ENCODE measurements at regions not wholly inside any gene's neighbourhood (a gene's known extent, or its start where the extent isn't known, plus 50 kb on each side); places are given as distances from the start of the nearest gene placed in this dataset.
"Not testable (repeated sequence)": the region's sequence is repeated elsewhere in the genome, so short reads cannot be mapped to it uniquely, and the experiment has no call there.

GRCh38 chr5:125061726-125062125 is 315.3 kb upstream of the ZNF608 start:
- no peak overlapping the region for H3K4me3 ChIP-seq (ENCODE audit: low read depth, low read length)

GRCh38 chr5:125064621-125065438 is 318.4 kb upstream of the ZNF608 start:
- H3K4me3 ChIP-seq (ENCODE audit: low read depth, low read length): no peak overlapping the region

- H3K4me3 ChIP-seq (ENCODE audit: low read depth, low read length): no peak overlapping the region
These were observed 319.3 kb upstream of the ZNF608 start for GRCh38 chr5:125065741-125066140.

- H3K4me3 ChIP-seq (ENCODE audit: low read depth, low read length): no peak overlapping the region
These were observed 324.5 kb upstream of the ZNF608 start for GRCh38 chr5:125070961-125071360.

- no peak overlapping the region for H3K4me3 ChIP-seq (ENCODE audit: low read depth, low read length)
These were observed 326.7 kb upstream of the ZNF608 start for GRCh38 chr5:125073090-125073489.

- H3K4me3 ChIP-seq (ENCODE audit: low read depth, low read length): no peak overlapping the region
These were observed 329.1 kb upstream of the ZNF608 start for GRCh38 chr5:125075567-125075966.

GRCh38 chr5:125079028-125079427 is 332.6 kb upstream of the ZNF608 start:
- H3K4me3 ChIP-seq (ENCODE audit: low read depth, low read length): not testable (repeated sequence)

- no peak overlapping the region for H3K4me3 ChIP-seq (ENCODE audit: low read depth, low read length)
These were observed 334.7 kb upstream of the ZNF608 start for GRCh38 chr5:125081101-125081500.

GRCh38 chr5:125083981-125084380 is 337.5 kb upstream of the ZNF608 start:
- H3K4me3 ChIP-seq (ENCODE audit: low read depth, low read length): no peak overlapping the region

GRCh38 chr5:125085797-125086505 is 339.5 kb upstream of the ZNF608 start:
- H3K4me3 ChIP-seq (ENCODE audit: low read depth, low read length): no peak overlapping the region

GRCh38 chr5:125088522-125089105 is 342.2 kb upstream of the ZNF608 start:
- no peak overlapping the region for H3K4me3 ChIP-seq (ENCODE audit: low read depth, low read length)

GRCh38 chr5:125092138-125092537 is 345.7 kb upstream of the ZNF608 start:
- not testable (repeated sequence) for H3K4me3 ChIP-seq (ENCODE audit: low read depth, low read length)

GRCh38 chr5:125093776-125094175 is 347.3 kb upstream of the ZNF608 start:
- no peak overlapping the region for H3K4me3 ChIP-seq (ENCODE audit: low read depth, low read length)

- H3K4me3 ChIP-seq (ENCODE audit: low read depth, low read length): no peak overlapping the region
These were observed 353.9 kb upstream of the ZNF608 start for GRCh38 chr5:125100342-125100741.

GRCh38 chr5:125100951-125101350 is 354.5 kb upstream of the ZNF608 start:
- no peak overlapping the region for H3K4me3 ChIP-seq (ENCODE audit: low read depth, low read length)

- no peak overlapping the region for H3K4me3 ChIP-seq (ENCODE audit: low read depth, low read length)
These were observed 357.0 kb upstream of the ZNF608 start for GRCh38 chr5:125103459-125103858.

GRCh38 chr5:125106271-125106670 is 359.8 kb upstream of the ZNF608 start:
- H3K4me3 ChIP-seq (ENCODE audit: low read depth, low read length): no peak overlapping the region

- no peak overlapping the region for H3K4me3 ChIP-seq (ENCODE audit: low read depth, low read length)
These were observed 360.4 kb upstream of the ZNF608 start for GRCh38 chr5:125106881-125107280.

GRCh38 chr5:125109293-125109692 is 362.9 kb upstream of the ZNF608 start:
- H3K4me3 ChIP-seq (ENCODE audit: low read depth, low read length): no peak overlapping the region

- no peak overlapping the region for H3K4me3 ChIP-seq (ENCODE audit: low read depth, low read length)
These were observed 363.4 kb upstream of the ZNF608 start for GRCh38 chr5:125109816-125110215.

- H3K4me3 ChIP-seq (ENCODE audit: low read depth, low read length): no peak overlapping the region
These were observed 365.8 kb upstream of the ZNF608 start for GRCh38 chr5:125112196-125112595.

GRCh38 chr5:125113328-125113727 is 366.9 kb upstream of the ZNF608 start:
- H3K4me3 ChIP-seq (ENCODE audit: low read depth, low read length): no peak overlapping the region

Data from iPS-11a (cell line).